Stimulated activated CD4-positive, alpha-beta T cell treated with anti-CD3 and anti-CD28 coated beads, Interleukin-12 subunit alpha, Interleukin-12 subunit beta, amount 100 ng/mL, for 48 hours (primary cell): ENCODE measurements at regions not wholly inside any gene's neighbourhood (a gene's known extent, or its start where the extent isn't known, plus 50 kb on each side); places are given as distances from the start of the nearest gene placed in this dataset.

Experiments
- DNase-seq, 3 donors: peaks; one replicate each; pipeline ENCODE4 v3.0.0-alpha.2; 2020; ENCODE audit warnings: low read depth in 2 of 3, low spot score in 1 of 3

DNA sequence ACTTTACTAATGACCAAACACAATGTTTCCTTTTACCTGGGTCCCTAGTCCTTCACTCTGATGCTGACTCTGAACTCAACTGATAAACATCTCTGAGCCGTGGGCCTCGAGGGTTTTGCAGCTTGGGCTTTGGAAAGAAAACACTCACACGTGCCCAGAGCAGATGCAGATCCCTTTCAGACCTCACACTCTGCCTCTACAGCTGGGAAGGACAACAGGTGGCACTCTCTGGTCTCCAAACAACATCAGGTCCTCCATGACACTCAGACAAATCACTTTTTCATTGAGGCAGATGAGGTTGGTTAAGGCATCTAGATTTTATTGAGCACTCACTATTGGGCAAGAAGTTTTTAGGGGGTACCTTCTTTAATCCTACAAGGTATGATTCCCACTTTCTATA lies 64.7 kb upstream of the NTRK3 start:
- no peak for DNase-seq

GRCh38 chr15:88316586-88316985 lies 60.0 kb upstream of the NTRK3 start:
- DNase-seq = no peak

GRCh38 chr15:88315221-88315878 lies 58.8 kb upstream of the NTRK3 start:
- no peak for DNase-seq

- no peak for DNase-seq
Measured at GRCh38 chr15:88312941-88313579, 56.5 kb upstream of the NTRK3 start.

DNA sequence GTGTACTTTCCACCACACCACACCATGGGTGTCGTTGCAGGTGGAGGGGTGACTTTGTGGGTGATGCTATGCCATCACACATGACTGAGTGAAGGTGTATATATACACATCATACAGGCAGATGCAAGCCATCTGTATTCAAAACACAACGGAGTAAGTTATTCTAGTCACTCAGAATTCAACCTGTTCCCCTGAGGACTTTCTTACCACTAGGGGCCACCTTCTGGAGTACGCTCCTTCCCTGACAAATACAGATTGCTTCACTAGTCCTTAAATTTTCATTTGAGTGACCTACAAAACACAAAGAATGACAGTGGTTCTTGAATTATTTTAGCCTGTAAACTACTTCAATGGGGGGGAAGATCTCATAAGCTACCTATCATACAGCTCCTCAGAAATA lies 52.8 kb upstream of the NTRK3 start:
- no peak for DNase-seq

- DNase-seq = no peak
Measured at GRCh38 chr15:88307344-88307743, 50.8 kb upstream of the NTRK3 start.
